ENCODE measurements at regions not wholly inside any gene's neighbourhood (a gene's known extent, or its start where the extent isn't known, plus 50 kb on each side); places are given as distances from the start of the nearest gene placed in this dataset.

GRCh38 chr3:187999821-188000220, 154.1 kb upstream of the LPP start:
- no peak for TF ChIP-seq POLR2A (IDR thresholded peaks at IDR 0.05)
- TF ChIP-seq CTCF (IDR thresholded peaks at IDR 0.05 in 8 of 11, conservative IDR thresholded peaks at IDR 0.05 in 3 of 11), result peak in 1 of 11 experiments; percentile 15

Data from spleen (tissue), 7 donors.